Chondrocyte (in vitro differentiated cells): ENCODE measurements at regions not wholly inside any gene's neighbourhood (a gene's known extent, or its start where the extent isn't known, plus 50 kb on each side); places are given as distances from the start of the nearest gene placed in this dataset.

Experiments
- DNase-seq: peaks from one replicate; pipeline ENCODE4 v3.0.0; 2021; ENCODE audit warnings: mixed read lengths, low spot score
- H3K27ac Mint-ChIP-seq: one replicate; pipeline ENCODE4 v1.8.0; 2021; ENCODE audit warnings: mild to moderate bottlenecking, moderate library complexity, mixed read lengths; ENCODE audit not compliant: unreplicated experiment
- H3K27me3 Mint-ChIP-seq: 2 replicates; pipeline ENCODE4 v1.8.0; 2021; ENCODE audit warnings: low read depth, mixed read lengths
- H3K36me3 Mint-ChIP-seq: 2 replicates; pipeline ENCODE4 v1.8.0; 2021; ENCODE audit warnings: low read depth, mixed read lengths
- H3K4me1 Mint-ChIP-seq: 2 replicates; pipeline ENCODE4 v1.8.0; 2021; ENCODE audit warnings: low read depth, mild to moderate bottlenecking, mixed read lengths
- H3K4me3 Mint-ChIP-seq: one replicate; pipeline ENCODE4 v1.8.0; 2021; ENCODE audit warnings: mild to moderate bottlenecking, moderate library complexity, mixed read lengths; ENCODE audit not compliant: unreplicated experiment
- H3K9me3 Mint-ChIP-seq: 2 replicates; pipeline ENCODE4 v1.8.0; 2021; ENCODE audit warnings: low read depth, mixed read lengths
- CTCF ChIP-seq: fragments of 200-600 bp; sonication (generic); IDR thresholded peaks from 2 replicates; pipeline ENCODE4 v1.5.0; 2021; ENCODE audit warnings: antibody characterized with exemption, mild to moderate bottlenecking, moderate library complexity

- H3K27me3 Mint-ChIP-seq, result no peaks in the 10 kb centered on the region
- peaks cover 24% of the 10 kb centered on the region for H3K9me3 Mint-ChIP-seq
- H3K36me3 Mint-ChIP-seq, result peaks cover 17% of the 10 kb centered on the region
- TF ChIP-seq CTCF, result no peak
- peaks cover 11% of the 10 kb centered on the region for H3K4me1 Mint-ChIP-seq
- H3K27ac Mint-ChIP-seq, result no peak overlapping the region
- no peak overlapping the region for H3K4me3 Mint-ChIP-seq
- no peak for DNase-seq
Measured at GRCh38 chr9:13479096-13479495, 199.6 kb upstream of the MPDZ start.

- Mint-ChIP-seq H3K36me3 (peaks cover 19% of the 10 kb centered on the region), H3K4me3 (no peak overlapping the region), H3K9me3 (peaks cover 29% of the 10 kb centered on the region), H3K4me1 (peaks cover 11% of the 10 kb centered on the region), H3K27me3 (no peaks in the 10 kb centered on the region), H3K27ac (no peak overlapping the region)
- no peak for TF ChIP-seq CTCF
- no peak for DNase-seq
Measured at GRCh38 chr9:13478639-13479038, 199.1 kb upstream of the MPDZ start.

DNA sequence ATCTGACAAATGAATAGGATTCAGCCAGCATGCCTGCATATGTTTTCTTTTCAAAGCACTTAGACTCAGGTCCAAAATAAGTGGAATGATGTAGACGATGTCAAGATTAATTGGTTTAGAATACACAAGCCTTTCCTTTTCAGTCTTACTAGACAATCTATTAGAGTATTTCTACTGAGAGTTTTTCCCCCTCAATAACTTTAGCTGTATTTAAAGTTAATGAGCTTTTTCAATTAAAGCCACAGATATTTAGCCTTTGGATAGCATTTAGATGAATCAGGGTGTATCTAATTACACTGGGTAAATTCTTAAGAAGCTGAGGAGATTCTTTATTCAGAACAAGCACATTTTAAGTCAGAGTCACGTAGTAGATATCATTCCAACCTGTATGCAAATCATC lies 198.7 kb upstream of the MPDZ start:
- no peak for DNase-seq
- Mint-ChIP-seq H3K36me3 (peaks cover 19% of the 10 kb centered on the region), H3K4me3 (no peak overlapping the region), H3K27ac (no peak overlapping the region), H3K4me1 (peaks cover 11% of the 10 kb centered on the region), H3K9me3 (peaks cover 29% of the 10 kb centered on the region), H3K27me3 (no peaks in the 10 kb centered on the region)
- no peak for TF ChIP-seq CTCF

DNA sequence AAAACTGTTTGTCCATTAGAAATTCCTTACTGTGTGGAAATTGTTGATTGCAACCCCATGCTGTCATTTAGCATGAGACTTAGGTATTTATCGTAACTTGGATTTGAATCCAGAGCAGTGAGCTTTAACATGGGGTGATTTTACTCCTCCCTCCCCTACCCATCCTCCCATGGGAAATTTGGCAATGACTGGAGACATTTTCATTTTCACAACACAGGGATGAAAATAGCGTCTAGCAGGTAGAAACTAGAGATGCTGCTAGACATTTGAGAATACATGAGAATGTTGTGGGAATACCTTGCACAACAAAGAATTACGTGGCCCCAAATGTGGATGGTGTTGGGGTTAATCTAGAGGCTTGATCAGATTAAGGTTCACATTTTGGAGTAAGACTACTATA lies 191.3 kb upstream of the MPDZ start:
- peaks cover 24% of the 10 kb centered on the region for H3K9me3 Mint-ChIP-seq

GRCh38 chr9:13467157-13467556 lies 187.7 kb upstream of the MPDZ start:
- no peaks in the 10 kb centered on the region for H3K36me3 Mint-ChIP-seq
- H3K4me1 Mint-ChIP-seq, result no peaks in the 10 kb centered on the region
- DNase-seq, result no peak
- no peak for TF ChIP-seq CTCF
- H3K4me3 Mint-ChIP-seq, result no peak overlapping the region
- peaks cover 3% of the 10 kb centered on the region for H3K27me3 Mint-ChIP-seq
- no peak overlapping the region for H3K27ac Mint-ChIP-seq
- H3K9me3 Mint-ChIP-seq, result peaks cover 1% of the 10 kb centered on the region

More for the DNA sequence above, 191.3 kb upstream of the MPDZ start:
- DNase-seq, result no peak
- peaks cover 15% of the 10 kb centered on the region for H3K36me3 Mint-ChIP-seq
- peaks cover 3% of the 10 kb centered on the region for H3K27me3 Mint-ChIP-seq
- H3K4me3 Mint-ChIP-seq, result no peak overlapping the region
- no peak for TF ChIP-seq CTCF
- no peak overlapping the region for H3K27ac Mint-ChIP-seq
- H3K4me1 Mint-ChIP-seq, result no peaks in the 10 kb centered on the region
